Right cardiac atrium (tissue), 5 donors: ENCODE measurements at regions not wholly inside any gene's neighbourhood (a gene's known extent, or its start where the extent isn't known, plus 50 kb on each side); places are given as distances from the start of the nearest gene placed in this dataset.
"Not testable (repeated sequence)": the region's sequence is repeated elsewhere in the genome, so short reads cannot be mapped to it uniquely, and the experiment has no call there.

Experiments used
- ATAC-seq, 2 donors: fragments of 200-7000 bp; cut with Tn5 transposase; one replicate each; pipeline versions ENCODE4 v1.8.0 to v1.9.1; 2020; ENCODE audit warnings: moderate library complexity in 2 of 2, mild to moderate bottlenecking in 1 of 2
- DNase-seq, 3 donors: peaks; one replicate each; pipeline ENCODE4 v3.0.0-alpha.2; 2020
- H3K27ac ChIP-seq: one replicate; pipeline ENCODE4 v1.5.1; 2013; ENCODE audit warnings: mild to moderate bottlenecking, low read length, control low read depth, moderate library complexity
- H3K27me3 ChIP-seq: one replicate; pipeline ENCODE4 v1.6.1; 2013; ENCODE audit not compliant: control insufficient read depth, insufficient read depth
- H3K4me1 ChIP-seq: one replicate; pipeline ENCODE4 v1.6.1; 2013; ENCODE audit warnings: low read length; ENCODE audit not compliant: control insufficient read depth, insufficient read depth
- H3K4me3 ChIP-seq: one replicate; pipeline ENCODE4 v1.5.1; 2013; ENCODE audit warnings: low read length, control low read depth
- H3K9me3 ChIP-seq: one replicate; pipeline ENCODE4 v1.6.1; 2013; ENCODE audit warnings: low read length; ENCODE audit not compliant: control insufficient read depth
- WGBS: extraction: QIAGEN DNeasy Blood & Tissue Kit; methylation state at CpG from one replicate; pipeline ENCODE4 v1.1.7; 2013; 5-methylcytosine and 5-hydroxymethylcytosine counted together
- intact Hi-C, 4 donors: fragments of 100-400 bp; cut with DNase I; formaldehyde crosslinking; loops; one replicate each; pipeline versions ENCODE4 v1.11.0 to v1.14.0; 2022 to 2023
- donor health status: healthy with polysubstance abuse.
- donor health status: DM: no; HTN: yes; CAD: no.
- donor health status: DM: no; HTN: no; CAD: no.
- donor health status: DM: no; HTN: yes; CAD: no; lungs with severe emphysema.
- donor health status: DM: yes; HTN: yes; CAD: no.

GRCh38 chr4:165548702-165549101 is 169.9 kb downstream of the CPE start:
- no peaks in the 10 kb centered on the region for H3K9me3 ChIP-seq
- H3K27ac ChIP-seq = no peak overlapping the region
- no peak for ATAC-seq
- H3K4me3 ChIP-seq = no peak overlapping the region
- H3K27me3 ChIP-seq = no peaks in the 10 kb centered on the region
- intact Hi-C loops = no loop called here
- 65% methylated on average over 2 of the region's 2 CpGs for WGBS
- no peaks in the 10 kb centered on the region for H3K4me1 ChIP-seq
- no peak for DNase-seq

GRCh38 chr4:165553221-165553810 is 174.5 kb downstream of the CPE start:
- Histone ChIP-seq H3K4me1 (no peaks in the 10 kb centered on the region), H3K27ac (no peak overlapping the region), H3K9me3 (no peaks in the 10 kb centered on the region), H3K4me3 (no peak overlapping the region), H3K27me3 (no peaks in the 10 kb centered on the region)
- WGBS = 89% methylated on average over 2 of the region's 2 CpGs
- ATAC-seq = no peak
- intact Hi-C loops = no loop called here
- DNase-seq = no peak

- H3K27ac ChIP-seq = no peak overlapping the region
- no peak overlapping the region for H3K4me3 ChIP-seq
- no peak for DNase-seq
- H3K4me1 ChIP-seq = no peaks in the 10 kb centered on the region
- no peaks in the 10 kb centered on the region for H3K9me3 ChIP-seq
- WGBS = 52% methylated on average over 5 of the region's 5 CpGs
- no peak for ATAC-seq
- intact Hi-C loops = no loop called here
- no peaks in the 10 kb centered on the region for H3K27me3 ChIP-seq
Observed at GRCh38 chr4:165555302-165555701, 176.5 kb downstream of the CPE start.

- WGBS = 67% methylated on average over 1 of the region's 1 CpG
- H3K27ac ChIP-seq = no peak overlapping the region
- intact Hi-C loops = no loop called here
- H3K27me3 ChIP-seq = no peaks in the 10 kb centered on the region
- no peak for ATAC-seq
- H3K9me3 ChIP-seq = no peaks in the 10 kb centered on the region
- no peak overlapping the region for H3K4me3 ChIP-seq
- no peak for DNase-seq
- H3K4me1 ChIP-seq = no peaks in the 10 kb centered on the region
Observed at GRCh38 chr4:165556383-165556782, 177.6 kb downstream of the CPE start.

GRCh38 chr4:165560941-165561340 is 182.1 kb downstream of the CPE start:
- ATAC-seq (no peak), DNase-seq (no peak)
- H3K4me3 ChIP-seq = no peak overlapping the region
- no peaks in the 10 kb centered on the region for H3K9me3 ChIP-seq
- WGBS = 90% methylated on average over 4 of the region's 4 CpGs
- intact Hi-C loops = no loop called here
- no peaks in the 10 kb centered on the region for H3K4me1 ChIP-seq
- H3K27me3 ChIP-seq = no peaks in the 10 kb centered on the region
- no peak overlapping the region for H3K27ac ChIP-seq

GRCh38 chr4:165563851-165564250 is 185.0 kb downstream of the CPE start:
- no peaks in the 10 kb centered on the region for H3K9me3 ChIP-seq
- no peak overlapping the region for H3K27ac ChIP-seq
- no peak overlapping the region for H3K4me3 ChIP-seq
- intact Hi-C loops = no loop called here
- ATAC-seq (no peak), DNase-seq (no peak)
- no peaks in the 10 kb centered on the region for H3K4me1 ChIP-seq
- H3K27me3 ChIP-seq = no peaks in the 10 kb centered on the region

- ATAC-seq = no peak
- Histone ChIP-seq H3K9me3 (no peaks in the 10 kb centered on the region), H3K27me3 (no peaks in the 10 kb centered on the region), H3K27ac (no peak overlapping the region), H3K4me1 (no peaks in the 10 kb centered on the region), H3K4me3 (no peak overlapping the region)
- WGBS = 94% methylated on average over 8 of the region's 8 CpGs
- intact Hi-C loops = no loop called here
- DNase-seq = no peak
Observed at GRCh38 chr4:165569031-165569430, 190.2 kb downstream of the CPE start.

GRCh38 chr4:165571476-165571875 is 192.7 kb downstream of the CPE start:
- ATAC-seq, DNase-seq, H3K9me3 ChIP-seq, H3K4me1 ChIP-seq, H3K4me3 ChIP-seq, H3K27me3 ChIP-seq, intact Hi-C loops, H3K27ac ChIP-seq: not testable (repeated sequence)
- WGBS = 95% methylated on average over 1 of the region's 1 CpG

GRCh38 chr4:165580351-165580905 is 201.6 kb downstream of the CPE start:
- peak overlapping the region; percentile 93 for H3K27ac ChIP-seq
- ATAC-seq (peak; percentile 92 to 97), DNase-seq (peak in 1 of 3 donors; percentile 31)
- H3K4me3 ChIP-seq = no peak overlapping the region
- intact Hi-C loops = no loop called here
- H3K9me3 ChIP-seq = no peaks in the 10 kb centered on the region
- H3K27me3 ChIP-seq = no peaks in the 10 kb centered on the region
- H3K4me1 ChIP-seq = peaks cover 3% of the 10 kb centered on the region
- WGBS = 22% methylated on average over 4 of the region's 4 CpGs

GRCh38 chr4:165583341-165583740 is 204.5 kb downstream of the CPE start:
- DNase-seq (no peak), ATAC-seq (no peak)
- H3K27ac ChIP-seq = no peak overlapping the region
- H3K9me3 ChIP-seq = no peaks in the 10 kb centered on the region
- intact Hi-C loops = no loop called here
- no peak overlapping the region for H3K4me3 ChIP-seq
- H3K4me1 ChIP-seq = peaks cover 3% of the 10 kb centered on the region
- no peaks in the 10 kb centered on the region for H3K27me3 ChIP-seq
- 87% methylated on average over 3 of the region's 3 CpGs for WGBS

- Histone ChIP-seq H3K27me3 (no peaks in the 10 kb centered on the region), H3K9me3 (no peaks in the 10 kb centered on the region), H3K27ac (no peak overlapping the region), H3K4me1 (peaks cover 3% of the 10 kb centered on the region), H3K4me3 (no peak overlapping the region)
- ATAC-seq = no peak
- intact Hi-C loops = no loop called here
- DNase-seq = no peak
Observed at GRCh38 chr4:165584916-165585315, 206.1 kb downstream of the CPE start.
